Naive thymus-derived CD4-positive, alpha-beta T cell (primary cell): ENCODE measurements at regions not wholly inside any gene's neighbourhood (a gene's known extent, or its start where the extent isn't known, plus 50 kb on each side); places are given as distances from the start of the nearest gene placed in this dataset.

Source experiments
- ATAC-seq: fragments of 150-1000 bp; cut with Tn5 transposase; 2 replicates; pipeline ENCODE4 v1.10.0; 2021; ENCODE audit warnings: mild to moderate bottlenecking, moderate library complexity
- CTCF ChIA-PET: fragments of 350-600 bp; sonication (Branson Sonifier 250); formaldehyde crosslinking; loops from one replicate; lab custom pipeline; 2021; ENCODE audit warnings: antibody characterized with exemption; lab: Charles Lee
- POLR2A ChIA-PET: fragments of 350-600 bp; sonication (Branson Sonifier 250); formaldehyde crosslinking; loops from one replicate; lab custom pipeline; 2021; ENCODE audit warnings: antibody characterized with exemption, inconsistent platforms; lab: Charles Lee
- DNase-seq, 9 donors: peaks; one replicate each; pipeline versions ENCODE4 v3.0.0 to v3.0.0-alpha.2; 2020 to 2022; ENCODE audit warnings: mixed read lengths in 1 of 9
- H3K27ac ChIP-seq: one replicate; pipeline ENCODE4 v1.7.0; 2013; ENCODE audit warnings: mild to moderate bottlenecking, low read depth, low read length, moderate library complexity
- H3K27me3 ChIP-seq, 2 donors: one replicate each; pipeline ENCODE4 v1.7.0; 2013; ENCODE audit warnings: low read length in 2 of 2, mild to moderate bottlenecking in 2 of 2, moderate library complexity in 2 of 2; ENCODE audit not compliant: control insufficient read depth in 2 of 2, insufficient read depth in 2 of 2
- H3K36me3 ChIP-seq, 3 experiments: 1 replicate in 2 of 3; 2 replicates in 1 of 3; pipeline ENCODE4 v1.7.0; 2013; ENCODE audit warnings: low read length in 3 of 3, mild to moderate bottlenecking in 3 of 3, moderate library complexity in 1 of 3; ENCODE audit not compliant: insufficient read depth in 3 of 3, control insufficient read depth in 2 of 3
- H3K4me1 ChIP-seq, 2 donors: one replicate each; pipeline ENCODE4 v1.7.0; 2013; ENCODE audit warnings: low read length in 2 of 2, mild to moderate bottlenecking in 2 of 2, moderate library complexity in 1 of 2; ENCODE audit not compliant: control insufficient read depth in 2 of 2, insufficient read depth in 2 of 2
- H3K4me3 ChIP-seq: 2 replicates; pipeline ENCODE4 v1.7.0; 2013; ENCODE audit warnings: mild to moderate bottlenecking, low read length
- H3K9me3 ChIP-seq, 3 experiments: 1 replicate in 2 of 3; 2 replicates in 1 of 3; pipeline ENCODE4 v1.7.0; 2013; ENCODE audit warnings: low read length in 3 of 3; ENCODE audit not compliant: control insufficient read depth in 2 of 3
- H3K27ac Mint-ChIP-seq, 9 donors: one replicate each; pipeline ENCODE4 v1.8.0; 2020 to 2022; ENCODE audit warnings: mixed read lengths in 9 of 9, mild to moderate bottlenecking in 8 of 9, moderate library complexity in 5 of 9, inconsistent platforms in 2 of 9
- H3K27me3 Mint-ChIP-seq, 5 donors: one replicate each; pipeline ENCODE4 v1.8.0; 2021 to 2022; ENCODE audit warnings: mixed read lengths in 5 of 5, mild to moderate bottlenecking in 1 of 5
- H3K36me3 Mint-ChIP-seq, 5 donors: one replicate each; pipeline ENCODE4 v1.8.0; 2020 to 2022; ENCODE audit warnings: mixed read lengths in 5 of 5, mild to moderate bottlenecking in 3 of 5, inconsistent platforms in 1 of 5
- H3K4me1 Mint-ChIP-seq, 7 donors: one replicate each; pipeline ENCODE4 v1.8.0; 2020 to 2022; ENCODE audit warnings: mixed read lengths in 7 of 7, mild to moderate bottlenecking in 3 of 7, inconsistent platforms in 1 of 7
- H3K4me3 Mint-ChIP-seq, 10 donors: one replicate each; pipeline ENCODE4 v1.8.0; 2020 to 2022; ENCODE audit warnings: mild to moderate bottlenecking in 10 of 10, mixed read lengths in 10 of 10, moderate library complexity in 6 of 10, inconsistent platforms in 2 of 10
- H3K9me3 Mint-ChIP-seq, 11 donors: one replicate each; pipeline ENCODE4 v1.8.0; 2020 to 2022; ENCODE audit warnings: mixed read lengths in 11 of 11, mild to moderate bottlenecking in 4 of 11, inconsistent platforms in 1 of 11, moderate library complexity in 1 of 11
- intact Hi-C, 2 donors: fragments of 100-400 bp; cut with micrococcal nuclease; formaldehyde crosslinking; loops; one replicate each; pipeline ENCODE4 v1.15.1; 2023

- Mint-ChIP-seq H3K27me3 (peaks cover 2 to 56% (median 33%) of the 10 kb centered on the region in 5 donors), H3K9me3 (peaks cover 0 to 7% (median 2%) of the 10 kb centered on the region in 11 donors), H3K27ac (no peak overlapping the region), H3K4me1 (no peaks in the 10 kb centered on the region), H3K36me3 (peaks cover 0 to 5% (median 0%) of the 10 kb centered on the region in 5 donors), H3K4me3 (no peak overlapping the region)
- ATAC-seq (no peak), DNase-seq (no peak)
- intact Hi-C loops: no loop called here
- no peaks in the 10 kb centered on the region for H3K4me1 ChIP-seq
- ChIA-PET POLR2A (no interaction called here), CTCF (interaction anchor here (0.6 kb wide), 1 partner anchor 795 kb away, joined by 4 read pairs; no protein-coding TSS in a partner anchor)
- no peaks in the 10 kb centered on the region for H3K9me3 ChIP-seq
- H3K27ac ChIP-seq: no peak overlapping the region
- H3K36me3 ChIP-seq: no peaks in the 10 kb centered on the region
- no peak overlapping the region for H3K4me3 ChIP-seq
- H3K27me3 ChIP-seq: no peaks in the 10 kb centered on the region
These were observed 311.4 kb upstream of the MSX2 start for GRCh38 chr5:174412941-174413340.

GRCh38 chr5:174413567-174414314 lies 310.6 kb upstream of the MSX2 start:
- Histone ChIP-seq H3K27me3 (no peaks in the 10 kb centered on the region), H3K27ac (no peak overlapping the region), H3K36me3 (no peaks in the 10 kb centered on the region), H3K4me3 (no peak overlapping the region), H3K4me1 (no peaks in the 10 kb centered on the region), H3K9me3 (no peaks in the 10 kb centered on the region)
- CTCF ChIA-PET: interaction anchor here (0.6 kb wide), 1 partner anchor 796 kb away, joined by 4 read pairs; no protein-coding TSS in a partner anchor
- ATAC-seq (no peak), DNase-seq (no peak)
- POLR2A ChIA-PET: no interaction called here
- no peak overlapping the region for H3K27ac Mint-ChIP-seq
- peaks cover 2 to 6% (median 4%) of the 10 kb centered on the region in 7 donors for H3K4me1 Mint-ChIP-seq
- intact Hi-C loops: no loop called here
- H3K9me3 Mint-ChIP-seq: peaks cover 0 to 7% (median 2%) of the 10 kb centered on the region in 11 donors
- H3K27me3 Mint-ChIP-seq: peaks cover 7 to 59% (median 36%) of the 10 kb centered on the region in 5 donors
- H3K4me3 Mint-ChIP-seq: no peak overlapping the region
- peaks cover 0 to 5% (median 0%) of the 10 kb centered on the region in 5 donors for H3K36me3 Mint-ChIP-seq

GRCh38 chr5:174414315-174414710 lies 310.1 kb upstream of the MSX2 start:
- H3K27me3 ChIP-seq: no peaks in the 10 kb centered on the region
- intact Hi-C loops: no loop called here
- ChIA-PET CTCF (no interaction called here), POLR2A (no interaction called here)
- H3K36me3 ChIP-seq: no peaks in the 10 kb centered on the region
- H3K4me3 Mint-ChIP-seq: no peak overlapping the region
- no peak overlapping the region for H3K27ac ChIP-seq
- no peak for ATAC-seq
- peaks cover 0 to 5% (median 2%) of the 10 kb centered on the region in 11 donors for H3K9me3 Mint-ChIP-seq
- H3K4me1 Mint-ChIP-seq: peaks cover 6 to 10% (median 10%) of the 10 kb centered on the region in 7 donors
- no peaks in the 10 kb centered on the region for H3K9me3 ChIP-seq
- H3K4me3 ChIP-seq: no peak overlapping the region
- H3K27ac Mint-ChIP-seq: no peak overlapping the region
- H3K36me3 Mint-ChIP-seq: peaks cover 0 to 5% (median 0%) of the 10 kb centered on the region in 5 donors
- H3K27me3 Mint-ChIP-seq: peaks cover 10 to 53% (median 33%) of the 10 kb centered on the region in 5 donors
- DNase-seq: no peak
- no peaks in the 10 kb centered on the region for H3K4me1 ChIP-seq

- ChIA-PET CTCF (interaction anchor here (1.0 to 2.2 kb wide), 5 partner anchors 9 to 515 kb away, joined by 3 to 7 read pairs (median 4); no protein-coding TSS in a partner anchor), POLR2A (no interaction called here)
- no peak for DNase-seq
- Histone ChIP-seq H3K9me3 (no peaks in the 10 kb centered on the region), H3K4me1 (no peaks in the 10 kb centered on the region), H3K27ac (no peak overlapping the region), H3K4me3 (no peak overlapping the region), H3K36me3 (no peaks in the 10 kb centered on the region), H3K27me3 (no peaks in the 10 kb centered on the region)
- H3K9me3 Mint-ChIP-seq: peaks cover 0 to 4% (median 0%) of the 10 kb centered on the region in 11 donors
- H3K4me1 Mint-ChIP-seq: peaks cover 6 to 18% (median 16%) of the 10 kb centered on the region in 7 donors
- peaks cover 16 to 37% (median 25%) of the 10 kb centered on the region in 5 donors for H3K27me3 Mint-ChIP-seq
- ATAC-seq: peak; percentile 29
- H3K27ac Mint-ChIP-seq: peak overlapping the region in 3 of 9 donors; percentile 14 to 55 (median 26)
- intact Hi-C loops: loop anchor here in 1 of 2 donors (5.0 kb wide), 1 partner anchor 503 kb away; no protein-coding TSS in a partner anchor
- H3K36me3 Mint-ChIP-seq: no peaks in the 10 kb centered on the region
- H3K4me3 Mint-ChIP-seq: peak overlapping the region; percentile 53 to 83 (median 72)
These were observed 305.4 kb upstream of the MSX2 start for GRCh38 chr5:174418809-174419539.

GRCh38 chr5:174419540-174420132 lies 304.7 kb upstream of the MSX2 start:
- Histone ChIP-seq H3K27me3 (no peaks in the 10 kb centered on the region), H3K27ac (no peak overlapping the region), H3K36me3 (no peaks in the 10 kb centered on the region), H3K9me3 (no peaks in the 10 kb centered on the region), H3K4me1 (no peaks in the 10 kb centered on the region), H3K4me3 (no peak overlapping the region)
- Mint-ChIP-seq H3K27ac (peak overlapping the region in 2 of 9 donors; percentile 43 to 55), H3K36me3 (no peaks in the 10 kb centered on the region), H3K9me3 (peaks cover 0 to 4% (median 0%) of the 10 kb centered on the region in 11 donors), H3K4me3 (peak overlapping the region; percentile 53 to 83 (median 70)), H3K4me1 (peaks cover 6 to 19% (median 16%) of the 10 kb centered on the region in 7 donors), H3K27me3 (peaks cover 16 to 33% (median 21%) of the 10 kb centered on the region in 5 donors)
- POLR2A ChIA-PET: no interaction called here
- DNase-seq: peak; percentile 35 to 75 (median 60)
- CTCF ChIA-PET: interaction anchor here (1.0 to 2.2 kb wide), 5 partner anchors 9 to 514 kb away, joined by 3 to 7 read pairs (median 4); no protein-coding TSS in a partner anchor
- ATAC-seq: peak; percentile 81
- intact Hi-C loops: loop anchor here in 1 of 2 donors (5.0 kb wide), 1 partner anchor 503 kb away; no protein-coding TSS in a partner anchor
